ENCODE measurements at regions not wholly inside any gene's neighbourhood (a gene's known extent, or its start where the extent isn't known, plus 50 kb on each side); places are given as distances from the start of the nearest gene placed in this dataset.

- no peak for DNase-seq
These were observed 263.8 kb downstream of the XXYLT1 start for GRCh38 chr3:195007151-195007550.

GRCh38 chr3:195007766-195008165 is 263.2 kb downstream of the XXYLT1 start:
- DNase-seq: no peak

GRCh38 chr3:195008816-195009215 is 262.1 kb downstream of the XXYLT1 start:
- no peak for DNase-seq

- no peak for DNase-seq
These were observed 261.3 kb downstream of the XXYLT1 start for GRCh38 chr3:195009616-195010015.

GRCh38 chr3:195010551-195011100 is 260.3 kb downstream of the XXYLT1 start:
- no peak for DNase-seq

- no peak for DNase-seq
These were observed 259.6 kb downstream of the XXYLT1 start for GRCh38 chr3:195011231-195011834.

GRCh38 chr3:195012100-195012499 is 258.9 kb downstream of the XXYLT1 start:
- no peak for DNase-seq

GRCh38 chr3:195012571-195012970 is 258.4 kb downstream of the XXYLT1 start:
- DNase-seq: no peak

- no peak for DNase-seq
These were observed 257.3 kb downstream of the XXYLT1 start for GRCh38 chr3:195013411-195014361.

- no peak for DNase-seq
These were observed 255.9 kb downstream of the XXYLT1 start for GRCh38 chr3:195015021-195015420.

GRCh38 chr3:195017151-195017550 is 253.8 kb downstream of the XXYLT1 start:
- no peak for DNase-seq

Measured in amygdala (tissue), 56 donors.